ENCODE measurements at regions not wholly inside any gene's neighbourhood (a gene's known extent, or its start where the extent isn't known, plus 50 kb on each side); places are given as distances from the start of the nearest gene placed in this dataset.

- TF ChIP-seq CTCF (IDR thresholded peaks at IDR 0.05; ENCODE audit: low read length) (peak; percentile 51), EZH2phosphoT487 (IDR thresholded peaks at IDR 0.05; ENCODE audit: low read length) (no peak)
Measured at GRCh38 chr2:39513641-39514094, 76.6 kb upstream of the MAP4K3 start.
